Liver (tissue), 7 donors: ENCODE measurements at regions not wholly inside any gene's neighbourhood (a gene's known extent, or its start where the extent isn't known, plus 50 kb on each side); places are given as distances from the start of the nearest gene placed in this dataset.

Experiments
- DNase-seq: peaks from one replicate; pipeline ENCODE4 v3.0.0-alpha.2; 2017; ENCODE audit warnings: low spot score
- H3K27ac ChIP-seq, 2 donors: one replicate each; pipeline ENCODE4 v1.7.0; 2013; ENCODE audit warnings: inconsistent platforms in 2 of 2, low read length in 2 of 2, control low read depth in 1 of 2, low read depth in 1 of 2, mild to moderate bottlenecking in 1 of 2
- H3K27me3 ChIP-seq, 4 donors: one replicate each; pipeline versions ENCODE4 v1.6.1 to v1.7.0; 2013; ENCODE audit warnings: low read length in 3 of 4, inconsistent platforms in 1 of 4, mild to moderate bottlenecking in 1 of 4, moderate library complexity in 1 of 4; ENCODE audit not compliant: control insufficient read depth in 4 of 4, insufficient read depth in 4 of 4
- H3K36me3 ChIP-seq, 4 donors: one replicate each; pipeline versions ENCODE4 v1.6.1 to v1.7.0; 2013; ENCODE audit warnings: low read length in 3 of 4, mild to moderate bottlenecking in 3 of 4, low read depth in 1 of 4, moderate library complexity in 1 of 4; ENCODE audit not compliant: control insufficient read depth in 4 of 4, insufficient read depth in 3 of 4
- H3K4me1 ChIP-seq, 4 donors: one replicate each; pipeline versions ENCODE4 v1.6.1 to v1.7.0; 2013; ENCODE audit warnings: low read length in 3 of 4, mild to moderate bottlenecking in 3 of 4, moderate library complexity in 1 of 4; ENCODE audit not compliant: control insufficient read depth in 4 of 4, insufficient read depth in 4 of 4
- H3K4me3 ChIP-seq, 3 donors: one replicate each; pipeline versions ENCODE4 v1.6.1 to v1.7.0; 2013; ENCODE audit warnings: low read length in 3 of 3, control low read depth in 1 of 3, low read depth in 1 of 3, mild to moderate bottlenecking in 1 of 3
- H3K9ac ChIP-seq, 2 donors: one replicate each; pipeline ENCODE4 v1.7.0; 2013; ENCODE audit warnings: low read length in 2 of 2, mild to moderate bottlenecking in 2 of 2, moderate library complexity in 2 of 2, control low read depth in 1 of 2, low read depth in 1 of 2
- H3K9me3 ChIP-seq, 4 donors: one replicate each; pipeline versions ENCODE4 v1.6.1 to v1.7.0; 2013; ENCODE audit warnings: low read length in 3 of 4; ENCODE audit not compliant: control insufficient read depth in 4 of 4
- EGR1 ChIP-seq, 2 donors: IDR thresholded peaks; 2 replicates each; pipeline ENCODE4 v1.6.1; 2016 to 2018; ENCODE audit warnings: antibody characterized with exemption in 2 of 2, low read depth in 2 of 2
- FOXA2 ChIP-seq: IDR thresholded peaks from 2 replicates; pipeline ENCODE4 v1.6.1; 2016; ENCODE audit warnings: antibody characterized with exemption
- GABPA ChIP-seq, 2 donors: IDR thresholded peaks in 1 of 2; conservative IDR thresholded peaks in 1 of 2; 2 replicates each; pipeline ENCODE4 v1.6.1; 2016; ENCODE audit warnings: antibody characterized with exemption in 2 of 2, mild to moderate bottlenecking in 1 of 2, moderate library complexity in 1 of 2
- HNF4A ChIP-seq, 2 donors: conservative IDR thresholded peaks; 2 replicates each; pipeline ENCODE4 v1.6.1; 2016; ENCODE audit warnings: antibody characterized with exemption in 2 of 2, mild to moderate bottlenecking in 2 of 2
- HNF4G ChIP-seq: IDR thresholded peaks from 2 replicates; pipeline ENCODE4 v1.6.1; 2016; ENCODE audit warnings: antibody characterized with exemption
- JUND ChIP-seq, 2 donors: IDR thresholded peaks; 2 replicates each; pipeline ENCODE4 v1.6.1; 2016; ENCODE audit warnings: antibody characterized with exemption in 2 of 2
- NR2F2 ChIP-seq: IDR thresholded peaks from 2 replicates; pipeline ENCODE4 v1.6.1; 2016; ENCODE audit warnings: antibody characterized with exemption
- RAD21 ChIP-seq, 2 donors: IDR thresholded peaks; 2 replicates each; pipeline ENCODE4 v1.6.1; 2016; ENCODE audit warnings: antibody characterized with exemption in 2 of 2, mild to moderate bottlenecking in 2 of 2
- RXRA ChIP-seq, 2 donors: IDR thresholded peaks; 2 replicates each; pipeline ENCODE4 v1.6.1; 2017 to 2018; ENCODE audit warnings: antibody characterized with exemption in 2 of 2, mild to moderate bottlenecking in 1 of 2
- SP1 ChIP-seq: IDR thresholded peaks from 2 replicates; pipeline ENCODE4 v1.6.1; 2018; ENCODE audit warnings: antibody characterized with exemption, mild to moderate bottlenecking
- TAF1 ChIP-seq: conservative IDR thresholded peaks from 2 replicates; pipeline ENCODE4 v1.6.1; 2016; ENCODE audit warnings: antibody characterized with exemption, mild to moderate bottlenecking
- YY1 ChIP-seq: IDR thresholded peaks from 2 replicates; pipeline ENCODE4 v1.6.1; 2016; ENCODE audit warnings: antibody characterized with exemption, mild to moderate bottlenecking
- WGBS: extraction: QIAGEN DNeasy Blood & Tissue Kit; methylation state at CpG from one replicate; pipeline ENCODE4 v1.1.7; 2013; 5-methylcytosine and 5-hydroxymethylcytosine counted together
- TF ChIP-seq, protein P1 (sequence below): IDR thresholded peaks from 2 replicates; pipeline ENCODE4 v1.6.1; 2016; ENCODE audit warnings: antibody characterized with exemption
- TF ChIP-seq, protein P2 (sequence below): IDR thresholded peaks from 2 replicates; pipeline ENCODE4 v1.6.1; 2016; ENCODE audit warnings: antibody characterized with exemption
- TF ChIP-seq, protein P3 (sequence below): IDR thresholded peaks from 2 replicates; pipeline ENCODE4 v1.6.1; 2016; ENCODE audit warnings: antibody characterized with exemption
- TF ChIP-seq, protein P4 (sequence below): IDR thresholded peaks from 2 replicates; pipeline ENCODE4 v1.6.1; 2016; ENCODE audit warnings: antibody characterized with exemption, mild to moderate bottlenecking
- donor health status: healthy.
- donor health status: healthy.
- donor health status: healthy.
- donor health status: healthy.

DNA sequence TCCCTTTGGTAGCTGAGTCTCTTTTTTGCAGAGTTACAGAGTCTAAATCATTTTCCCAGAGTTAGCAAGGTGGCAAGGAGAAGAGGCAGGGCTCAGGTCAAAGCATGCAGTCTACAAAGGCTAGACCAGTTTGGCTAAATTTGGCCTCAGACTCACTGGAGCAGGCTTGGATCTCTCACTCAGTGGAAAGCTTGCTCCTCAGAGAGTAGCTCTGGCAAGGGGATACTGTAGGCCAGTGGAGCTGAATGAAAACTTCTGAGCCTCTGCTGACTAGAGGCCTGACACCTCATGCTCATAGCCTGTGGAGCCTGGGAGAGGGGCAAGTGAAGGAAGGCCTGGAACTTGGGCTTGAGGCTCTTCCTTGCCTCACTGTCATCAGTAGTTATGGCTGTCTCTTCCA is 101.0 kb downstream of the MOBP start:
- Histone ChIP-seq H3K27me3 (peaks cover 0 to 3% (median 0%) of the 10 kb centered on the region in 4 donors), H3K9me3 (peaks cover 0 to 4% (median 1%) of the 10 kb centered on the region in 4 donors), H3K4me3 (no peak overlapping the region), H3K9ac (no peak overlapping the region), H3K27ac (no peak overlapping the region), H3K36me3 (no peaks in the 10 kb centered on the region), H3K4me1 (no peaks in the 10 kb centered on the region)
- no peak for DNase-seq
- TF ChIP-seq NR2F2, result no peak
- TF ChIP-seq RAD21 (IDR thresholded peaks at IDR 0.05), result no peak
- TF ChIP-seq JUND (IDR thresholded peaks at IDR 0.05), result no peak
- no peak for TF ChIP-seq RXRA (IDR thresholded peaks at IDR 0.05)
- TF ChIP-seq HNF4G, result no peak
- TF ChIP-seq, protein P1, sequence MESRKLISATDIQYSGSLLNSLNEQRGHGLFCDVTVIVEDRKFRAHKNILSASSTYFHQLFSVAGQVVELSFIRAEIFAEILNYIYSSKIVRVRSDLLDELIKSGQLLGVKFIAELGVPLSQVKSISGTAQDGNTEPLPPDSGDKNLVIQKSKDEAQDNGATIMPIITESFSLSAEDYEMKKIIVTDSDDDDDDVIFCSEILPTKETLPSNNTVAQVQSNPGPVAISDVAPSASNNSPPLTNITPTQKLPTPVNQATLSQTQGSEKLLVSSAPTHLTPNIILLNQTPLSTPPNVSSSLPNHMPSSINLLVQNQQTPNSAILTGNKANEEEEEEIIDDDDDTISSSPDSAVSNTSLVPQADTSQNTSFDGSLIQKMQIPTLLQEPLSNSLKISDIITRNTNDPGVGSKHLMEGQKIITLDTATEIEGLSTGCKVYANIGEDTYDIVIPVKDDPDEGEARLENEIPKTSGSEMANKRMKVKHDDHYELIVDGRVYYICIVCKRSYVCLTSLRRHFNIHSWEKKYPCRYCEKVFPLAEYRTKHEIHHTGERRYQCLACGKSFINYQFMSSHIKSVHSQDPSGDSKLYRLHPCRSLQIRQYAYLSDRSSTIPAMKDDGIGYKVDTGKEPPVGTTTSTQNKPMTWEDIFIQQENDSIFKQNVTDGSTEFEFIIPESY, result no peak
- TF ChIP-seq EGR1 (IDR thresholded peaks at IDR 0.05; ENCODE audit: low read depth in 2 of 2), result no peak
- TF ChIP-seq, protein P2, sequence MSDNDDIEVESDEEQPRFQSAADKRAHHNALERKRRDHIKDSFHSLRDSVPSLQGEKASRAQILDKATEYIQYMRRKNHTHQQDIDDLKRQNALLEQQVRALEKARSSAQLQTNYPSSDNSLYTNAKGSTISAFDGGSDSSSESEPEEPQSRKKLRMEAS, result no peak

DNA sequence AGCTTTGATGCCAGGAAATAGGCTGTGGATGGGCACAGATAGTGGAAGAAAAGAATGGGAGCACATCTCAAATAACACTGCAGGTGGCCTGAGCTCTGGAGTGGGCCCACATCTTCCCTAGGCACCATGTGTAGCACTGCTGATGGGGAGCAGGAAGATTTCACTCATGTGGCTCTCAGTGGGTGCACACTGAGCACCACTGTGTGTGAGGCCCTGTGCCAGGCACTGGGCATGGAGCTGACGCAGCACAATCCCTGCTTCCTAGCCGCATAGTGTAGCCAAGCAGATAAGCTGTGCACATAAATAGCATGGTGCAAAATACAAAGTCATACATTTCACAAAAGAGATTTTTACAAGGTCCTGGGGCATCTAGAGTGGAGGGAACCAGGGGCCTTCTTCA is 101.6 kb downstream of the MOBP start:
- Histone ChIP-seq H3K27me3 (peaks cover 0 to 3% (median 0%) of the 10 kb centered on the region in 4 donors), H3K4me3 (no peak overlapping the region), H3K9ac (no peak overlapping the region), H3K27ac (no peak overlapping the region), H3K9me3 (peaks cover 0 to 6% (median 1%) of the 10 kb centered on the region in 4 donors), H3K36me3 (no peaks in the 10 kb centered on the region), H3K4me1 (no peaks in the 10 kb centered on the region)
- TF ChIP-seq, protein P3, sequence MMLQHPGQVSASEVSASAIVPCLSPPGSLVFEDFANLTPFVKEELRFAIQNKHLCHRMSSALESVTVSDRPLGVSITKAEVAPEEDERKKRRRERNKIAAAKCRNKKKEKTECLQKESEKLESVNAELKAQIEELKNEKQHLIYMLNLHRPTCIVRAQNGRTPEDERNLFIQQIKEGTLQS, result no peak
- TF ChIP-seq HNF4A (conservative IDR thresholded peaks at IDR 0.05), result no peak
- WGBS, result 80% methylated on average over 2 of the region's 2 CpGs
- DNase-seq, result no peak

DNA sequence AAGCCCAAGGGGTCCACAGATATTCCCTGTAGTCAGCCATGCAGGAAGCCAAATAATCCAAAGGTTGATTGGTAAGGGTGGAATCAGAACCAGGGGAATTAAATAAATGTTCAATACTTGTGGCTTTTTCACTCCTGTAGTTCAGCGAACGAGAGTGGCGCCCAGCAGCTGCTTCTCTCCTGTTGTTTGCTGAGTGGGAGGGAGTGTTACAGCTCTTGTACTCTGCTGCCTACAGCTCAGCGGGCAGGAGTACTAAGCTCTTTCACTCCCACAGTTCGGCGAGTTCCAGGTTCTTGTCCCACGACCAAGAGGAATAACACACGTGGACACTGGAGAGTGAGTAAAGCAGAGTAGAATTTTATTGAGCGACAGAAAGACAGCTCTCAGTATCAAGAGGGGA is 105.9 kb downstream of the MOBP start:
- Histone ChIP-seq H3K9me3 (peaks cover 0 to 6% (median 1%) of the 10 kb centered on the region in 4 donors), H3K27me3 (no peaks in the 10 kb centered on the region), H3K36me3 (no peaks in the 10 kb centered on the region), H3K9ac (no peak overlapping the region), H3K4me3 (no peak overlapping the region), H3K27ac (no peak overlapping the region), H3K4me1 (no peaks in the 10 kb centered on the region)
- WGBS, result 87% methylated on average over 9 of the region's 9 CpGs
- DNase-seq, result no peak
- TF ChIP-seq RAD21 (IDR thresholded peaks at IDR 0.05) (no peak), HNF4A (conservative IDR thresholded peaks at IDR 0.05) (no peak), FOXA2 (no peak), HNF4G (no peak), RXRA (IDR thresholded peaks at IDR 0.05) (no peak), JUND (IDR thresholded peaks at IDR 0.05) (no peak), TAF1 (no peak), GABPA (IDR thresholded peaks at IDR 0.05 in 1 of 2, conservative IDR thresholded peaks at IDR 0.05 in 1 of 2) (no peak), NR2F2 (no peak), EGR1 (IDR thresholded peaks at IDR 0.05; ENCODE audit: low read depth in 2 of 2) (no peak), SP1 (no peak), YY1 (no peak)
- TF ChIP-seq, protein P2, result no peak
- TF ChIP-seq, protein P3, result no peak
- TF ChIP-seq, protein P1, result no peak
- TF ChIP-seq, protein P4, sequence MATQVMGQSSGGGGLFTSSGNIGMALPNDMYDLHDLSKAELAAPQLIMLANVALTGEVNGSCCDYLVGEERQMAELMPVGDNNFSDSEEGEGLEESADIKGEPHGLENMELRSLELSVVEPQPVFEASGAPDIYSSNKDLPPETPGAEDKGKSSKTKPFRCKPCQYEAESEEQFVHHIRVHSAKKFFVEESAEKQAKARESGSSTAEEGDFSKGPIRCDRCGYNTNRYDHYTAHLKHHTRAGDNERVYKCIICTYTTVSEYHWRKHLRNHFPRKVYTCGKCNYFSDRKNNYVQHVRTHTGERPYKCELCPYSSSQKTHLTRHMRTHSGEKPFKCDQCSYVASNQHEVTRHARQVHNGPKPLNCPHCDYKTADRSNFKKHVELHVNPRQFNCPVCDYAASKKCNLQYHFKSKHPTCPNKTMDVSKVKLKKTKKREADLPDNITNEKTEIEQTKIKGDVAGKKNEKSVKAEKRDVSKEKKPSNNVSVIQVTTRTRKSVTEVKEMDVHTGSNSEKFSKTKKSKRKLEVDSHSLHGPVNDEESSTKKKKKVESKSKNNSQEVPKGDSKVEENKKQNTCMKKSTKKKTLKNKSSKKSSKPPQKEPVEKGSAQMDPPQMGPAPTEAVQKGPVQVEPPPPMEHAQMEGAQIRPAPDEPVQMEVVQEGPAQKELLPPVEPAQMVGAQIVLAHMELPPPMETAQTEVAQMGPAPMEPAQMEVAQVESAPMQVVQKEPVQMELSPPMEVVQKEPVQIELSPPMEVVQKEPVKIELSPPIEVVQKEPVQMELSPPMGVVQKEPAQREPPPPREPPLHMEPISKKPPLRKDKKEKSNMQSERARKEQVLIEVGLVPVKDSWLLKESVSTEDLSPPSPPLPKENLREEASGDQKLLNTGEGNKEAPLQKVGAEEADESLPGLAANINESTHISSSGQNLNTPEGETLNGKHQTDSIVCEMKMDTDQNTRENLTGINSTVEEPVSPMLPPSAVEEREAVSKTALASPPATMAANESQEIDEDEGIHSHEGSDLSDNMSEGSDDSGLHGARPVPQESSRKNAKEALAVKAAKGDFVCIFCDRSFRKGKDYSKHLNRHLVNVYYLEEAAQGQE, result no peak
